ENCODE measurements at regions not wholly inside any gene's neighbourhood (a gene's known extent, or its start where the extent isn't known, plus 50 kb on each side); places are given as distances from the start of the nearest gene placed in this dataset.

DNA sequence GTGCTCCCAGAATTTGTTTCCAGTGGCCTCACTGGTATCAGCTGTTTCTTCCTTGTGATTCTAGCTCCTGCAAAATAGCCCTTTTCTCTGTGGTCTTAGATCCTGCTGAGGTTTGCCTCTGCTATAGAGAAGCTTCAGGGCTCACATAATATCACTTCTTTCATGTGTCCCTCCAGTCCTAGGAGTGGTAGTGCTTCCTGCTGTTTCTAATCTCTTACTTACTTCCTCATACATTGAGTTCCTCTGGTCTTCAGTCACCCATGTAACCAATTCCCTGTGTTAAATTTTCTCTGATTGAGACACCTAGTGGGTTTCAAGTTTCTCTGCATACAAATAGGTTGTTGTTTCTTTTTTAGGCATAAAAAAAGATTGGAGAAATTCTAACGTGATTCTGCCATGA is 1567.9 kb downstream of the ARAP2 start:
- Histone ChIP-seq H3K9me3 (ENCODE audit: low read depth, low read length, poor library complexity, severe bottlenecking) (no peaks in the 10 kb centered on the region), H3K36me3 (ENCODE audit: insufficient read depth, low read length, poor library complexity, severe bottlenecking) (no peaks in the 10 kb centered on the region), H3K27me3 (replicated peaks; ENCODE audit: insufficient read depth, low read depth, low read length, poor library complexity) (no peaks in the 10 kb centered on the region), H3K4me3 (ENCODE audit: low read depth, low read length, poor library complexity, severe bottlenecking) (no peak overlapping the region), H3K27ac (ENCODE audit: low read depth, low read length, poor library complexity, severe bottlenecking) (no peak overlapping the region), H3K4me1 (ENCODE audit: insufficient read depth, low read length, poor library complexity, severe bottlenecking) (no peaks in the 10 kb centered on the region)
- ChIA-PET CTCF (no interaction called here), POLR2A (ENCODE audit: low non-redundant PET) (no interaction called here)
- TF ChIP-seq CTCF (conservative IDR thresholded peaks at IDR 0.05; ENCODE audit: low read depth, low read length) = no peak
- TF ChIP-seq EZH2 (IDR thresholded peaks at IDR 0.05; ENCODE audit: borderline replicate concordance, low read depth, low read length, poor library complexity, severe bottlenecking) = no peak
- DNase-seq (ENCODE audit: low spot score) = no peak
- BruUV-seq (replicated peaks) = no TSS peak
- intact Hi-C loops (cut with micrococcal nuclease; ENCODE audit: unreplicated experiment) = no loop called here

DNA sequence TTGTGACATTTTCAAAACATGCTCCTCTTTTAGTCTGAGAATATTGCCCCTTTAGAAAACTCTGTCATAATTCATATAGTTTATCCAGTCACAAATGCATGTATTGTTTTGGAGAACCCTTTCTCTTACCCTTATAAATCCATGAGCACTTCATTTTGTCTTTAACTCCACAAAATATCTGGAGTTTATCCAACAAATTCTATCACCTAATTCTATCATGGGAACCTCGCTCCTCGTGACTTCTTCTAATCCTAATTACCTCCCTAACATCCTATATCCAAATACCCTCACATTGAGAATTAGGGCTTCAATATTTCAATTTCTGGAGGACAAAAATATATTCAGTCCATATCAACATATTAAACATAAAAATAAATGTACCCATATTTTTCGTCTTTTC is 1565.9 kb downstream of the ARAP2 start:
- Histone ChIP-seq H3K27ac (ENCODE audit: low read depth, low read length, poor library complexity, severe bottlenecking) (no peak overlapping the region), H3K27me3 (replicated peaks; ENCODE audit: insufficient read depth, low read depth, low read length, poor library complexity) (no peaks in the 10 kb centered on the region), H3K36me3 (ENCODE audit: insufficient read depth, low read length, poor library complexity, severe bottlenecking) (no peaks in the 10 kb centered on the region), H3K9me3 (ENCODE audit: low read depth, low read length, poor library complexity, severe bottlenecking) (no peaks in the 10 kb centered on the region), H3K4me3 (ENCODE audit: low read depth, low read length, poor library complexity, severe bottlenecking) (no peak overlapping the region), H3K4me1 (ENCODE audit: insufficient read depth, low read length, poor library complexity, severe bottlenecking) (no peaks in the 10 kb centered on the region)
- TF ChIP-seq EZH2 (IDR thresholded peaks at IDR 0.05; ENCODE audit: borderline replicate concordance, low read depth, low read length, poor library complexity, severe bottlenecking) (no peak), CTCF (conservative IDR thresholded peaks at IDR 0.05; ENCODE audit: low read depth, low read length) (no peak)
- CTCF ChIA-PET = no interaction called here
- POLR2A ChIA-PET (ENCODE audit: low non-redundant PET) = no interaction called here
- intact Hi-C loops (cut with micrococcal nuclease; ENCODE audit: unreplicated experiment) = no loop called here
- BruUV-seq (replicated peaks) = no TSS peak
- DNase-seq (ENCODE audit: low spot score) = no peak

GRCh38 chr4:34679228-34679627 is 1565.1 kb downstream of the ARAP2 start:
- no peaks in the 10 kb centered on the region for H3K27me3 ChIP-seq (replicated peaks; ENCODE audit: insufficient read depth, low read depth, low read length, poor library complexity)
- no TSS peak for BruUV-seq (replicated peaks)
- no peaks in the 10 kb centered on the region for H3K4me1 ChIP-seq (ENCODE audit: insufficient read depth, low read length, poor library complexity, severe bottlenecking)
- H3K9me3 ChIP-seq (ENCODE audit: low read depth, low read length, poor library complexity, severe bottlenecking) = no peaks in the 10 kb centered on the region
- no peak overlapping the region for H3K27ac ChIP-seq (ENCODE audit: low read depth, low read length, poor library complexity, severe bottlenecking)
- H3K36me3 ChIP-seq (ENCODE audit: insufficient read depth, low read length, poor library complexity, severe bottlenecking) = no peaks in the 10 kb centered on the region
- TF ChIP-seq EZH2 (IDR thresholded peaks at IDR 0.05; ENCODE audit: borderline replicate concordance, low read depth, low read length, poor library complexity, severe bottlenecking) = no peak
- TF ChIP-seq CTCF (conservative IDR thresholded peaks at IDR 0.05; ENCODE audit: low read depth, low read length) = no peak
- ChIA-PET POLR2A (ENCODE audit: low non-redundant PET) (no interaction called here), CTCF (no interaction called here)
- no peak overlapping the region for H3K4me3 ChIP-seq (ENCODE audit: low read depth, low read length, poor library complexity, severe bottlenecking)
- intact Hi-C loops (cut with micrococcal nuclease; ENCODE audit: unreplicated experiment) = no loop called here
- DNase-seq (ENCODE audit: low spot score) = no peak
